A673 (cell line): ENCODE measurements at regions not wholly inside any gene's neighbourhood (a gene's known extent, or its start where the extent isn't known, plus 50 kb on each side); places are given as distances from the start of the nearest gene placed in this dataset.

Experiments
- EZH2 ChIP-seq: fragments of 200-600 bp; sonication (generic); IDR thresholded peaks from 2 replicates; pipeline ENCODE4 v1.6.1; 2017; ENCODE audit warnings: borderline replicate concordance, low read depth, mild to moderate bottlenecking, mixed read lengths, antibody characterized with exemption, low read length; ENCODE audit not compliant: poor library complexity, severe bottlenecking
- TF ChIP-seq, protein P1 (sequence below): fragments of 300-800, 200-600 bp; sonication (generic); conservative IDR thresholded peaks from 2 replicates; pipeline ENCODE4 v1.5.1; 2017; ENCODE audit warnings: low read depth, mild to moderate bottlenecking, antibody characterized with exemption, low read length, moderate library complexity, mixed read lengths

DNA sequence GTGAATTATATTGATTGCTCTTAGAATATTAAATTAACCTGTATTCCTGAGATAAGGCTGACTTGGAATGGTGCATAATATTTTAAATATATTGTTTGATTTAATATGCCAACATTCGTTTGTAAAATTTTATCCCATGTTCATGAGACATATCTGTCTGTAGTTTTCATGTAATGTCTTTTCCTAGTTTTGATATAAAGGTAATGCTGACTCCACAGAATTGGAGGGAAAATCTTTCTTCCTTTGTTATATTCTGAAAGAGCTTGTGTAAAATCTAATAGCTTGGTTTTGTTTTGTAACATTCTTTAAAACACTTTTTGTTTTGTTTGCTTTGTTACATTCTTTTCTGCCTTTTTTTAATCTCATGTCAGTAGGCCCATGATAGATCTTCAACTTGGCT lies 657.0 kb downstream of the DNAJB9 start:
- TF ChIP-seq, protein P1, sequence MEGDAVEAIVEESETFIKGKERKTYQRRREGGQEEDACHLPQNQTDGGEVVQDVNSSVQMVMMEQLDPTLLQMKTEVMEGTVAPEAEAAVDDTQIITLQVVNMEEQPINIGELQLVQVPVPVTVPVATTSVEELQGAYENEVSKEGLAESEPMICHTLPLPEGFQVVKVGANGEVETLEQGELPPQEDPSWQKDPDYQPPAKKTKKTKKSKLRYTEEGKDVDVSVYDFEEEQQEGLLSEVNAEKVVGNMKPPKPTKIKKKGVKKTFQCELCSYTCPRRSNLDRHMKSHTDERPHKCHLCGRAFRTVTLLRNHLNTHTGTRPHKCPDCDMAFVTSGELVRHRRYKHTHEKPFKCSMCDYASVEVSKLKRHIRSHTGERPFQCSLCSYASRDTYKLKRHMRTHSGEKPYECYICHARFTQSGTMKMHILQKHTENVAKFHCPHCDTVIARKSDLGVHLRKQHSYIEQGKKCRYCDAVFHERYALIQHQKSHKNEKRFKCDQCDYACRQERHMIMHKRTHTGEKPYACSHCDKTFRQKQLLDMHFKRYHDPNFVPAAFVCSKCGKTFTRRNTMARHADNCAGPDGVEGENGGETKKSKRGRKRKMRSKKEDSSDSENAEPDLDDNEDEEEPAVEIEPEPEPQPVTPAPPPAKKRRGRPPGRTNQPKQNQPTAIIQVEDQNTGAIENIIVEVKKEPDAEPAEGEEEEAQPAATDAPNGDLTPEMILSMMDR = no peak
- TF ChIP-seq EZH2 = no peak
